ENCODE measurements at regions not wholly inside any gene's neighbourhood (a gene's known extent, or its start where the extent isn't known, plus 50 kb on each side); places are given as distances from the start of the nearest gene placed in this dataset.

DNA sequence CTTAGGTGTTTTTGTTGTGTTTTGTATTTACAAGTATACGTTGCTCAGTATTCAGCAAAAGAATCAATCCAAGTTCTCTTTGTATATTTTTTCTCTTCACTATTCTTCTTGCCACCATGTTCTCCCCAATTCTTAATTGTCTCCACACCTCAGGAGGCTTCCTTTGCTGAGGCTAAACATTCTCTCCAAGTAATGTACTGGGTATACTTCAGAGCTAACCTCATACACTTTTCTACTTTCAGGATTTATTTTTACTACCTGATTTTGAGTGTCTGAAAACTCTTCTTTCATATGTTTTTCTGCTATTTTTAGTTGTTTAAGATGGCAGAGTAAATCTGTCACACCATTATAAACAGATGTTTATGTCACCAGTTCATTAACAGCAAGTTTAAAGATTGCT is 354.8 kb upstream of the KCND2 start:
- TF ChIP-seq, protein P1, sequence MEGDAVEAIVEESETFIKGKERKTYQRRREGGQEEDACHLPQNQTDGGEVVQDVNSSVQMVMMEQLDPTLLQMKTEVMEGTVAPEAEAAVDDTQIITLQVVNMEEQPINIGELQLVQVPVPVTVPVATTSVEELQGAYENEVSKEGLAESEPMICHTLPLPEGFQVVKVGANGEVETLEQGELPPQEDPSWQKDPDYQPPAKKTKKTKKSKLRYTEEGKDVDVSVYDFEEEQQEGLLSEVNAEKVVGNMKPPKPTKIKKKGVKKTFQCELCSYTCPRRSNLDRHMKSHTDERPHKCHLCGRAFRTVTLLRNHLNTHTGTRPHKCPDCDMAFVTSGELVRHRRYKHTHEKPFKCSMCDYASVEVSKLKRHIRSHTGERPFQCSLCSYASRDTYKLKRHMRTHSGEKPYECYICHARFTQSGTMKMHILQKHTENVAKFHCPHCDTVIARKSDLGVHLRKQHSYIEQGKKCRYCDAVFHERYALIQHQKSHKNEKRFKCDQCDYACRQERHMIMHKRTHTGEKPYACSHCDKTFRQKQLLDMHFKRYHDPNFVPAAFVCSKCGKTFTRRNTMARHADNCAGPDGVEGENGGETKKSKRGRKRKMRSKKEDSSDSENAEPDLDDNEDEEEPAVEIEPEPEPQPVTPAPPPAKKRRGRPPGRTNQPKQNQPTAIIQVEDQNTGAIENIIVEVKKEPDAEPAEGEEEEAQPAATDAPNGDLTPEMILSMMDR (IDR thresholded peaks at IDR 0.05) = no peak
- no peak for TF ChIP-seq EZH2 (IDR thresholded peaks at IDR 0.05; ENCODE audit: borderline replicate concordance, insufficient read depth, low read depth, low read length, poor library complexity, severe bottlenecking)
